ENCODE measurements at regions not wholly inside any gene's neighbourhood (a gene's known extent, or its start where the extent isn't known, plus 50 kb on each side); places are given as distances from the start of the nearest gene placed in this dataset.
"Not testable (repeated sequence)": the region's sequence is repeated elsewhere in the genome, so short reads cannot be mapped to it uniquely, and the experiment has no call there.

- no peak overlapping the region for H3K9ac ChIP-seq (ENCODE audit: low read length)
- H3K4me3 ChIP-seq (ENCODE audit: low read depth, low read length) = no peak overlapping the region
- no peaks in the 10 kb centered on the region for H3K27me3 ChIP-seq (ENCODE audit: control insufficient read depth, insufficient read depth, low read length)
- H3K27ac ChIP-seq (ENCODE audit: low read depth, low read length) = no peak overlapping the region
- H3K36me3 ChIP-seq (ENCODE audit: control insufficient read depth, insufficient read depth, low read length) = no peaks in the 10 kb centered on the region
- no peaks in the 10 kb centered on the region for H3K4me1 ChIP-seq (ENCODE audit: control insufficient read depth, insufficient read depth, low read length)
- peaks cover 11% of the 10 kb centered on the region for H3K9me3 ChIP-seq (ENCODE audit: control insufficient read depth, insufficient read depth, low read depth, low read length)
These were observed 77.8 kb downstream of the TEX36 start for GRCh38 chr10:125605167-125605566.

DNA sequence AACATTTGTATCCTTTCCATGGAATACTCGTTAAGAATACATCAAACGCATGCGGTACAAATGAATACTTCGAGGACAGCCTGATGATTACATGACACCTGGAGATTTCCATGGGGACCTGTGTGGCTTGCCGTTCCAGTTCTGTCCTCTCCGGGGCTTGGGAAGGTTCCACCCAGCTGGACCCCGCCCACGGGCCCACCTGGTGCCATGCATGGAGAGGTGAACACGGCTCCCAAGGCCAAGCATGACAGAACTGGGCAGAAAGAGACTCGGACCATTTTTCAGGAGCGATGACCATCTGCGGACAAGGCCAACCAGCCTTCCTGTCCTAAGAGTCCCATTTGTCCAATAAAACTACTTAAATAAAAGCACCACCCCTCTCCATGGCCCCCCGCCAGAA is 80.1 kb downstream of the TEX36 start:
- H3K9me3 ChIP-seq (ENCODE audit: control insufficient read depth, insufficient read depth, low read depth, low read length) = peaks cover 17% of the 10 kb centered on the region
- H3K36me3 ChIP-seq (ENCODE audit: control insufficient read depth, insufficient read depth, low read length) = no peaks in the 10 kb centered on the region
- no peaks in the 10 kb centered on the region for H3K27me3 ChIP-seq (ENCODE audit: control insufficient read depth, insufficient read depth, low read length)
- no peak overlapping the region for H3K4me3 ChIP-seq (ENCODE audit: low read depth, low read length)
- H3K4me1 ChIP-seq (ENCODE audit: control insufficient read depth, insufficient read depth, low read length) = no peaks in the 10 kb centered on the region
- no peak overlapping the region for H3K27ac ChIP-seq (ENCODE audit: low read depth, low read length)
- no peak overlapping the region for H3K9ac ChIP-seq (ENCODE audit: low read length)

- H3K4me3 ChIP-seq (ENCODE audit: low read depth, low read length) = no peak overlapping the region
- H3K9me3 ChIP-seq (ENCODE audit: control insufficient read depth, insufficient read depth, low read depth, low read length) = peaks cover 30% of the 10 kb centered on the region
- H3K4me1 ChIP-seq (ENCODE audit: control insufficient read depth, insufficient read depth, low read length) = no peaks in the 10 kb centered on the region
- no peaks in the 10 kb centered on the region for H3K27me3 ChIP-seq (ENCODE audit: control insufficient read depth, insufficient read depth, low read length)
- no peak overlapping the region for H3K27ac ChIP-seq (ENCODE audit: low read depth, low read length)
- H3K9ac ChIP-seq (ENCODE audit: low read length) = no peak overlapping the region
- H3K36me3 ChIP-seq (ENCODE audit: control insufficient read depth, insufficient read depth, low read length) = no peaks in the 10 kb centered on the region
These were observed 83.8 kb downstream of the TEX36 start for GRCh38 chr10:125599194-125599593.

GRCh38 chr10:125595911-125596310 is 87.1 kb downstream of the TEX36 start:
- Histone ChIP-seq H3K36me3 (ENCODE audit: control insufficient read depth, insufficient read depth, low read length) (no peaks in the 10 kb centered on the region), H3K4me1 (ENCODE audit: control insufficient read depth, insufficient read depth, low read length) (peaks cover 6% of the 10 kb centered on the region; the same call in 1 of the 2 replicates), H3K9ac (ENCODE audit: low read length) (no peak overlapping the region), H3K4me3 (ENCODE audit: low read depth, low read length) (no peak overlapping the region), H3K27me3 (ENCODE audit: control insufficient read depth, insufficient read depth, low read length) (no peaks in the 10 kb centered on the region), H3K9me3 (ENCODE audit: control insufficient read depth, insufficient read depth, low read depth, low read length) (peaks cover 30% of the 10 kb centered on the region), H3K27ac (ENCODE audit: low read depth, low read length) (no peak overlapping the region)

- Histone ChIP-seq H3K9me3 (ENCODE audit: control insufficient read depth, insufficient read depth, low read depth, low read length) (peaks cover 17% of the 10 kb centered on the region; the same call in 1 of the 2 replicates), H3K27ac (ENCODE audit: low read depth, low read length) (no peak overlapping the region), H3K36me3 (ENCODE audit: control insufficient read depth, insufficient read depth, low read length) (no peaks in the 10 kb centered on the region), H3K4me3 (ENCODE audit: low read depth, low read length) (no peak overlapping the region), H3K4me1 (ENCODE audit: control insufficient read depth, insufficient read depth, low read length) (peaks cover 6% of the 10 kb centered on the region; the same call in 1 of the 2 replicates), H3K27me3 (ENCODE audit: control insufficient read depth, insufficient read depth, low read length) (no peaks in the 10 kb centered on the region), H3K9ac (ENCODE audit: low read length) (no peak overlapping the region)
These were observed 89.3 kb downstream of the TEX36 start for GRCh38 chr10:125593644-125594043.

GRCh38 chr10:125592897-125593296 is 90.1 kb downstream of the TEX36 start:
- H3K27me3 ChIP-seq (ENCODE audit: control insufficient read depth, insufficient read depth, low read length) = no peaks in the 10 kb centered on the region
- peaks cover 17% of the 10 kb centered on the region; the same call in 1 of the 2 replicates for H3K9me3 ChIP-seq (ENCODE audit: control insufficient read depth, insufficient read depth, low read depth, low read length)
- H3K4me3 ChIP-seq (ENCODE audit: low read depth, low read length) = no peak overlapping the region
- H3K4me1 ChIP-seq (ENCODE audit: control insufficient read depth, insufficient read depth, low read length) = peaks cover 6% of the 10 kb centered on the region; the same call in 1 of the 2 replicates
- no peak overlapping the region for H3K9ac ChIP-seq (ENCODE audit: low read length)
- no peak overlapping the region for H3K27ac ChIP-seq (ENCODE audit: low read depth, low read length)
- no peaks in the 10 kb centered on the region for H3K36me3 ChIP-seq (ENCODE audit: control insufficient read depth, insufficient read depth, low read length)

DNA sequence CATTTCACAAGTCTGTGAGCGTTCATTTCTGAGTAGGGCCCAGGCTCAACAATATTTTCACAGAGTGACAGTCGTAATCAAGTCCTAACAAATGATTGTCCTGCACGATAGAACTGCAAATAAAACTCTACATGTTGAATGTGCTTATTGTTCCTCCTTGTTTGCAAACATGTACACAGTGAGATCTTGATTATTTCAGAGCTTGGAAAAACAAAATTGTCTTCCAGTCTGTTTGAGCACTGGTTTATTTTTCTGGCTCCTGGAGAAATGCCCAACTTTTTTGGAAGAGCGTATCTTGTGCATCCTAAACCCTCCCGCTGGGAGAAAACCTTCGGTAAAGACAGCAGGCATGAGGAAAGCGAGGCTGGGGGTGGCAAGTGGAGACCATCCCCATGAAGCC is 91.1 kb downstream of the TEX36 start:
- no peak overlapping the region for H3K4me3 ChIP-seq (ENCODE audit: low read depth, low read length)
- H3K27me3 ChIP-seq (ENCODE audit: control insufficient read depth, insufficient read depth, low read length) = no peaks in the 10 kb centered on the region
- H3K9me3 ChIP-seq (ENCODE audit: control insufficient read depth, insufficient read depth, low read depth, low read length) = peaks cover 15% of the 10 kb centered on the region; the same call in 1 of the 2 replicates
- H3K9ac ChIP-seq (ENCODE audit: low read length) = no peak overlapping the region
- peaks cover 6% of the 10 kb centered on the region; the same call in 1 of the 2 replicates for H3K4me1 ChIP-seq (ENCODE audit: control insufficient read depth, insufficient read depth, low read length)
- H3K27ac ChIP-seq (ENCODE audit: low read depth, low read length) = no peak overlapping the region
- no peaks in the 10 kb centered on the region for H3K36me3 ChIP-seq (ENCODE audit: control insufficient read depth, insufficient read depth, low read length)

GRCh38 chr10:125588738-125589137 is 94.2 kb downstream of the TEX36 start:
- not testable (repeated sequence) for H3K4me1 ChIP-seq (ENCODE audit: control insufficient read depth, insufficient read depth, low read length); H3K36me3 ChIP-seq (ENCODE audit: control insufficient read depth, insufficient read depth, low read length); H3K27me3 ChIP-seq (ENCODE audit: control insufficient read depth, insufficient read depth, low read length); H3K27ac ChIP-seq (ENCODE audit: low read depth, low read length); H3K9me3 ChIP-seq (ENCODE audit: control insufficient read depth, insufficient read depth, low read depth, low read length); H3K4me3 ChIP-seq (ENCODE audit: low read depth, low read length); H3K9ac ChIP-seq (ENCODE audit: low read length)

DNA sequence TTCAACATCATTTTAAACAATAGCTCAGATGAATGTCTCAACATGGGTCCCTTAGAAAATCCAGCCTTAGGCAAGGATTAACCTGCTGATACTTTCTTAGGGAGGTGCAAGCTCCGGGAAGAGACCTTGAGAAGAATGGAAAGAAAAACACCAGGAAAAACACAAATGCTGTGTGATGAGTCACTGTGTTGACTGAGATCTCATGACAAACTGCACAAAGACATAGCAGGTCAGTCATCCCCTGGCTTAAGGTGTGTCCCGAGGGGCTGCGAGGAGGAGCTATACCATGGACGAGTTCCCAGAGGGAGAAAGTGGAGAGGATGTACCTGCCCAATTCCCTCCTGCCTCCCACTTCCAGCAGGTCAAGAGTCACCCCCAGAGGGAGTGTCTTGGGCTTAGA is 98.0 kb downstream of the TEX36 start:
- Histone ChIP-seq H3K9me3 (ENCODE audit: control insufficient read depth, insufficient read depth, low read depth, low read length) (no peaks in the 10 kb centered on the region), H3K27ac (ENCODE audit: low read depth, low read length) (no peak overlapping the region), H3K4me3 (ENCODE audit: low read depth, low read length) (no peak overlapping the region), H3K9ac (ENCODE audit: low read length) (no peak overlapping the region), H3K36me3 (ENCODE audit: control insufficient read depth, insufficient read depth, low read length) (no peaks in the 10 kb centered on the region), H3K27me3 (ENCODE audit: control insufficient read depth, insufficient read depth, low read length) (no peaks in the 10 kb centered on the region), H3K4me1 (ENCODE audit: control insufficient read depth, insufficient read depth, low read length) (peaks cover 3% of the 10 kb centered on the region; the same call in 1 of the 2 replicates)

GRCh38 chr10:125578658-125579315 is 104.2 kb downstream of the TEX36 start:
- H3K9me3 ChIP-seq (ENCODE audit: control insufficient read depth, insufficient read depth, low read depth, low read length) = peaks cover 6% of the 10 kb centered on the region; the same call in 1 of the 2 replicates
- no peaks in the 10 kb centered on the region for H3K27me3 ChIP-seq (ENCODE audit: control insufficient read depth, insufficient read depth, low read length)
- no peaks in the 10 kb centered on the region for H3K4me1 ChIP-seq (ENCODE audit: control insufficient read depth, insufficient read depth, low read length)
- no peaks in the 10 kb centered on the region for H3K36me3 ChIP-seq (ENCODE audit: control insufficient read depth, insufficient read depth, low read length)
- H3K27ac ChIP-seq (ENCODE audit: low read depth, low read length) = no peak overlapping the region
- H3K4me3 ChIP-seq (ENCODE audit: low read depth, low read length) = no peak overlapping the region
- H3K9ac ChIP-seq (ENCODE audit: low read length) = no peak overlapping the region

DNA sequence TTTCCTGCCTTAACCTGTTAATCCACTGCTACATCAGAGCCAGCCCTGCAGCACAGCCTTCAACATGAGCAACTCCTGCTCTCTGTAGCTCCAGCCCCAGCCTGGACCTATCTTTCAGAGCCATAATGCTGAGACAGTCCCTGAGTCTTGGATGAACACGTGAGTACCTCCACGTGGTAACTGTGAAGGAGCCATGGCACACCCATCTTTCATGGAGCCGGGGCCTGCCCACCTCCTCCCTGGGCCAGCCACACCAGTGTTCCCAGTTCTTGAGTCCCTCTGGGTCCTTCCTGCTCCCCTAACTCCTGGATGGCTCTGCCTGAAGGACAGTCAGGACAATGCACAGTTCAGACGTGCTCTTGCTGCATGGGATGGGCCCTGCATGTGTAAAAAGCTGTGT is 107.1 kb downstream of the TEX36 start:
- no peaks in the 10 kb centered on the region for H3K36me3 ChIP-seq (ENCODE audit: control insufficient read depth, insufficient read depth, low read length)
- no peak overlapping the region for H3K4me3 ChIP-seq (ENCODE audit: low read depth, low read length)
- no peak overlapping the region for H3K27ac ChIP-seq (ENCODE audit: low read depth, low read length)
- no peaks in the 10 kb centered on the region for H3K27me3 ChIP-seq (ENCODE audit: control insufficient read depth, insufficient read depth, low read length)
- H3K9me3 ChIP-seq (ENCODE audit: control insufficient read depth, insufficient read depth, low read depth, low read length) = peaks cover 6% of the 10 kb centered on the region; the same call in 1 of the 2 replicates
- no peaks in the 10 kb centered on the region for H3K4me1 ChIP-seq (ENCODE audit: control insufficient read depth, insufficient read depth, low read length)
- H3K9ac ChIP-seq (ENCODE audit: low read length) = no peak overlapping the region

All from HUES6 (cell line).